OCI-LY1 (cell line): ENCODE measurements at regions not wholly inside any gene's neighbourhood (a gene's known extent, or its start where the extent isn't known, plus 50 kb on each side); places are given as distances from the start of the nearest gene placed in this dataset.

ENCODE experiments used
- EZH2 ChIP-seq: fragments of 200-600 bp; sonication (generic), shearing (Covaris generic); IDR thresholded peaks from 2 replicates; pipeline ENCODE4 v1.8.0; 2017; ENCODE audit warnings: borderline replicate concordance, mixed run types, mild to moderate bottlenecking, antibody characterized with exemption, low read length, moderate library complexity, mixed read lengths
- TF ChIP-seq, protein P1 (sequence below): fragments of 200-600 bp; sonication (generic), shearing (Covaris generic); IDR thresholded peaks from 2 replicates; pipeline ENCODE4 v1.5.1; 2017; ENCODE audit warnings: mild to moderate bottlenecking, antibody characterized with exemption, low read length, moderate library complexity, mixed read lengths

GRCh38 chr13:65825039-65825438, 1405.1 kb downstream of the PCDH9 start:
- TF ChIP-seq, protein P1, sequence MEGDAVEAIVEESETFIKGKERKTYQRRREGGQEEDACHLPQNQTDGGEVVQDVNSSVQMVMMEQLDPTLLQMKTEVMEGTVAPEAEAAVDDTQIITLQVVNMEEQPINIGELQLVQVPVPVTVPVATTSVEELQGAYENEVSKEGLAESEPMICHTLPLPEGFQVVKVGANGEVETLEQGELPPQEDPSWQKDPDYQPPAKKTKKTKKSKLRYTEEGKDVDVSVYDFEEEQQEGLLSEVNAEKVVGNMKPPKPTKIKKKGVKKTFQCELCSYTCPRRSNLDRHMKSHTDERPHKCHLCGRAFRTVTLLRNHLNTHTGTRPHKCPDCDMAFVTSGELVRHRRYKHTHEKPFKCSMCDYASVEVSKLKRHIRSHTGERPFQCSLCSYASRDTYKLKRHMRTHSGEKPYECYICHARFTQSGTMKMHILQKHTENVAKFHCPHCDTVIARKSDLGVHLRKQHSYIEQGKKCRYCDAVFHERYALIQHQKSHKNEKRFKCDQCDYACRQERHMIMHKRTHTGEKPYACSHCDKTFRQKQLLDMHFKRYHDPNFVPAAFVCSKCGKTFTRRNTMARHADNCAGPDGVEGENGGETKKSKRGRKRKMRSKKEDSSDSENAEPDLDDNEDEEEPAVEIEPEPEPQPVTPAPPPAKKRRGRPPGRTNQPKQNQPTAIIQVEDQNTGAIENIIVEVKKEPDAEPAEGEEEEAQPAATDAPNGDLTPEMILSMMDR: no peak
- no peak for TF ChIP-seq EZH2
